ENCODE measurements at regions not wholly inside any gene's neighbourhood (a gene's known extent, or its start where the extent isn't known, plus 50 kb on each side); places are given as distances from the start of the nearest gene placed in this dataset.

DNA sequence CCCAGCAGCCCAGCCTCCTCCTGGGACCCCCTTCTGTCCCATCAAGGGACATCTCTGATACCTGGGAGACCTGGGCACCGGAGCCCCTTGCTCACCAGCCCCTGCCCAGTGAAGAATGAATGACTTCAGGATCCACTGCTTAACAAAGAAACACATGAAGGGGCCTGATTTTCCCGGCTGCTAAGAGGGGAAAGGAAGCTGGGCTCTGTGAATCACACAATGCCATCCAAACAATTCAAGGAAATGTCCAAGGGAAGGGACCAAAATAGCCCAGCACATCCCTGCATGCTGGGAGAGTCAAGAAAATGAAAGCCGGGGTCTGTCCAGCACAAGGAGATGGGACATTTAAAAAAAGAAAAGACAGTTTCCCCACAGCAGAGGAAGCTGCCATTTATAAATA, 128.7 kb upstream of the JCAD start:
- TF ChIP-seq, protein P1, sequence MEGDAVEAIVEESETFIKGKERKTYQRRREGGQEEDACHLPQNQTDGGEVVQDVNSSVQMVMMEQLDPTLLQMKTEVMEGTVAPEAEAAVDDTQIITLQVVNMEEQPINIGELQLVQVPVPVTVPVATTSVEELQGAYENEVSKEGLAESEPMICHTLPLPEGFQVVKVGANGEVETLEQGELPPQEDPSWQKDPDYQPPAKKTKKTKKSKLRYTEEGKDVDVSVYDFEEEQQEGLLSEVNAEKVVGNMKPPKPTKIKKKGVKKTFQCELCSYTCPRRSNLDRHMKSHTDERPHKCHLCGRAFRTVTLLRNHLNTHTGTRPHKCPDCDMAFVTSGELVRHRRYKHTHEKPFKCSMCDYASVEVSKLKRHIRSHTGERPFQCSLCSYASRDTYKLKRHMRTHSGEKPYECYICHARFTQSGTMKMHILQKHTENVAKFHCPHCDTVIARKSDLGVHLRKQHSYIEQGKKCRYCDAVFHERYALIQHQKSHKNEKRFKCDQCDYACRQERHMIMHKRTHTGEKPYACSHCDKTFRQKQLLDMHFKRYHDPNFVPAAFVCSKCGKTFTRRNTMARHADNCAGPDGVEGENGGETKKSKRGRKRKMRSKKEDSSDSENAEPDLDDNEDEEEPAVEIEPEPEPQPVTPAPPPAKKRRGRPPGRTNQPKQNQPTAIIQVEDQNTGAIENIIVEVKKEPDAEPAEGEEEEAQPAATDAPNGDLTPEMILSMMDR (IDR thresholded peaks at IDR 0.05) = no peak
- no peak for TF ChIP-seq POLR2A (IDR thresholded peaks at IDR 0.05)

All from uterus (tissue), 2 donors.